SK-N-SH treated with all-trans-retinoic acid at 6 μM for 48 hours (cell line): ENCODE measurements at regions not wholly inside any gene's neighbourhood (a gene's known extent, or its start where the extent isn't known, plus 50 kb on each side); places are given as distances from the start of the nearest gene placed in this dataset.

Source experiments
- ATAC-seq: fragments of 200-7000 bp; cut with Tn5 transposase; 3 replicates; pipeline ENCODE4 v1.9.1; 2020; ENCODE audit warnings: mild to moderate bottlenecking, moderate library complexity
- ARNTL ChIP-seq: fragments of 450-650 bp; formaldehyde crosslinking; IDR thresholded peaks from 2 replicates; pipeline ENCODE4 v1.5.0; 2020; ENCODE audit warnings: low read depth, mild to moderate bottlenecking, moderate library complexity, borderline replicate concordance
- BACH2 ChIP-seq: fragments of 250-450 bp; sonication (Bioruptor Pico); IDR thresholded peaks from 2 replicates; pipeline ENCODE4 v1.9.0; 2021; ENCODE audit warnings: mild to moderate bottlenecking, borderline replicate concordance
- CREB5 ChIP-seq: fragments of 250-450 bp; sonication (Bioruptor Pico); IDR thresholded peaks from 2 replicates; pipeline ENCODE4 v1.5.1; 2020; ENCODE audit warnings: low read depth, mild to moderate bottlenecking, moderate library complexity
- CSDC2 ChIP-seq: fragments of 250-450 bp; sonication (Bioruptor Pico); IDR thresholded peaks from 2 replicates; pipeline ENCODE4 v1.5.0; 2020; ENCODE audit warnings: mild to moderate bottlenecking, moderate library complexity
- CSRNP3 ChIP-seq: fragments of 250-450 bp; sonication (Bioruptor Pico); IDR thresholded peaks from 2 replicates; pipeline ENCODE4 v1.5.1; 2021; ENCODE audit warnings: mild to moderate bottlenecking, moderate library complexity
- ESRRG ChIP-seq: fragments of 250-450 bp; sonication (Bioruptor Pico); IDR thresholded peaks from 2 replicates; pipeline ENCODE4 v1.6.1; 2021; ENCODE audit warnings: mild to moderate bottlenecking
- GLIS3 ChIP-seq: fragments of 250-450 bp; sonication (Bioruptor Pico); IDR thresholded peaks from 2 replicates; pipeline ENCODE4 v1.5.0; 2020; ENCODE audit warnings: mild to moderate bottlenecking, moderate library complexity
- OSR1 ChIP-seq: fragments of 250-450 bp; sonication (Bioruptor Pico); IDR thresholded peaks from 2 replicates; pipeline ENCODE4 v1.8.0; 2022; ENCODE audit warnings: moderate library complexity, mild to moderate bottlenecking, inconsistent platforms
- PATZ1 ChIP-seq: fragments of 250-450 bp; sonication (Bioruptor Pico); IDR thresholded peaks from 2 replicates; pipeline ENCODE4 v1.8.0; 2020; ENCODE audit warnings: mild to moderate bottlenecking, moderate library complexity, borderline replicate concordance
- POU6F1 ChIP-seq: fragments of 250-450 bp; sonication (Bioruptor Pico); IDR thresholded peaks from 2 replicates; pipeline ENCODE4 v1.8.0; 2021; ENCODE audit warnings: low read depth, mild to moderate bottlenecking, moderate library complexity, borderline replicate concordance
- RARB ChIP-seq: fragments of 250-450 bp; sonication (Bioruptor Pico); IDR thresholded peaks from 2 replicates; pipeline ENCODE4 v1.8.0; 2021; ENCODE audit warnings: mild to moderate bottlenecking, moderate library complexity
- SNAI2 ChIP-seq: fragments of 250-450 bp; sonication (Bioruptor Pico); IDR thresholded peaks from 2 replicates; pipeline ENCODE4 v1.5.0; 2020; ENCODE audit warnings: mild to moderate bottlenecking, moderate library complexity
- TCF4 ChIP-seq: fragments of 250-450 bp; sonication (Bioruptor Pico); IDR thresholded peaks from 2 replicates; pipeline ENCODE4 v1.8.0; 2021; ENCODE audit warnings: mild to moderate bottlenecking, moderate library complexity, borderline replicate concordance
- TSHZ2 ChIP-seq: fragments of 250-450 bp; sonication (Bioruptor Pico); IDR thresholded peaks from 2 replicates; pipeline ENCODE4 v1.5.0; 2020; ENCODE audit warnings: mild to moderate bottlenecking, moderate library complexity
- ZC3H10 ChIP-seq: fragments of 250-450 bp; sonication (Bioruptor Pico); IDR thresholded peaks from 2 replicates; pipeline ENCODE4 v1.5.1; 2021; ENCODE audit warnings: mild to moderate bottlenecking, moderate library complexity
- ZFP3 ChIP-seq: fragments of 250-450 bp; sonication (Bioruptor Pico); IDR thresholded peaks from 2 replicates; pipeline ENCODE4 v1.5.0; 2020; ENCODE audit warnings: mild to moderate bottlenecking, moderate library complexity
- ZFP30 ChIP-seq: fragments of 450-650 bp; formaldehyde crosslinking; IDR thresholded peaks from 2 replicates; pipeline ENCODE4 v1.5.0; 2022; ENCODE audit warnings: mild to moderate bottlenecking, moderate library complexity
- ZNF565 ChIP-seq: fragments of 450-650 bp; formaldehyde crosslinking; conservative IDR thresholded peaks from 2 replicates; pipeline ENCODE4 v1.5.0; 2020; ENCODE audit warnings: low read depth, mild to moderate bottlenecking, moderate library complexity
- ZNF70 ChIP-seq: fragments of 450-650 bp; formaldehyde crosslinking; IDR thresholded peaks from 2 replicates; pipeline ENCODE4 v1.5.0; 2020; ENCODE audit warnings: mild to moderate bottlenecking, moderate library complexity
- ZNF8 ChIP-seq: fragments of 450-650 bp; formaldehyde crosslinking; IDR thresholded peaks from 2 replicates; pipeline ENCODE4 v1.5.0; 2020; ENCODE audit warnings: mild to moderate bottlenecking, moderate library complexity

GRCh38 chr18:41758534-41758933 lies 196.5 kb upstream of the PIK3C3 start:
- no peak for TF ChIP-seq ZNF565 (CRISPR knock-in tag)
- TF ChIP-seq ZFP30 = no peak

GRCh38 chr18:41756141-41756540 lies 198.9 kb upstream of the PIK3C3 start:
- TF ChIP-seq TCF4 (CRISPR knock-in tag) (no peak), SNAI2 (no peak), PATZ1 (CRISPR knock-in tag) (no peak), ARNTL (CRISPR knock-in tag) (no peak), CSRNP3 (CRISPR knock-in tag) (no peak), OSR1 (CRISPR knock-in tag) (no peak), CSDC2 (no peak), ZNF70 (CRISPR knock-in tag) (no peak), ZFP3 (CRISPR knock-in tag) (no peak), RARB (CRISPR knock-in tag) (no peak), POU6F1 (CRISPR knock-in tag) (no peak), GLIS3 (no peak), ZC3H10 (CRISPR knock-in tag) (no peak), ZNF8 (CRISPR knock-in tag) (no peak), TSHZ2 (CRISPR knock-in tag) (no peak)
- no peak for ATAC-seq

More at GRCh38 chr18:41758534-41758933, 196.5 kb upstream of the PIK3C3 start:
- ATAC-seq = no peak

GRCh38 chr18:41754332-41754731 lies 200.7 kb upstream of the PIK3C3 start:
- ATAC-seq = no peak
- no peak for TF ChIP-seq BACH2
- TF ChIP-seq CREB5 (CRISPR knock-in tag) = no peak
- TF ChIP-seq OSR1 (CRISPR knock-in tag) = no peak
- TF ChIP-seq ESRRG (CRISPR knock-in tag) = no peak
- TF ChIP-seq GLIS3 = no peak
- TF ChIP-seq ZNF8 (CRISPR knock-in tag) = no peak
- TF ChIP-seq ARNTL (CRISPR knock-in tag) = no peak
- no peak for TF ChIP-seq TSHZ2 (CRISPR knock-in tag)
- TF ChIP-seq PATZ1 (CRISPR knock-in tag) = no peak
- no peak for TF ChIP-seq CSRNP3 (CRISPR knock-in tag)
- TF ChIP-seq ZFP3 (CRISPR knock-in tag) = no peak
- TF ChIP-seq ZNF565 (CRISPR knock-in tag) = no peak
- no peak for TF ChIP-seq TCF4 (CRISPR knock-in tag)
